Left ventricle myocardium inferior (tissue), 1 donor: ENCODE measurements at regions not wholly inside any gene's neighbourhood (a gene's known extent, or its start where the extent isn't known, plus 50 kb on each side); places are given as distances from the start of the nearest gene placed in this dataset.

Experiments used
- DNase-seq: peaks from one replicate; pipeline ENCODE4 v3.0.0-alpha.2; 2020
- H3K27ac ChIP-seq: fragments of 200-600 bp; replicated peaks from 2 replicates; pipeline ENCODE4 v1.8.0; 2021
- H3K27me3 ChIP-seq: fragments of 200-600 bp; 2 replicates; pipeline ENCODE4 v1.8.0; 2021; ENCODE audit warnings: low read depth
- H3K36me3 ChIP-seq: fragments of 200-600 bp; 2 replicates; pipeline ENCODE4 v1.8.0; 2021
- H3K4me1 ChIP-seq: fragments of 200-600 bp; 2 replicates; pipeline ENCODE4 v1.8.0; 2021
- H3K4me3 ChIP-seq: fragments of 200-600 bp; 2 replicates; pipeline ENCODE4 v1.8.0; 2021; ENCODE audit warnings: mild to moderate bottlenecking, moderate library complexity
- H3K9me3 ChIP-seq: fragments of 200-600 bp; replicated peaks from 2 replicates; pipeline ENCODE4 v1.8.0; 2021
- CTCF ChIP-seq: fragments of 200-600 bp; IDR thresholded peaks from 2 replicates; pipeline ENCODE4 v1.8.0; 2021; ENCODE audit warnings: antibody characterized with exemption, mild to moderate bottlenecking, borderline replicate concordance
- intact Hi-C: fragments of 100-400 bp; cut with micrococcal nuclease; formaldehyde crosslinking; loops from one replicate; pipeline ENCODE4 v1.11.0; 2022
- donor health status: DM: no; HTN: yes; CAD: no; lungs with severe emphysema.

- no peak for TF ChIP-seq CTCF
- H3K36me3 ChIP-seq: no peaks in the 10 kb centered on the region
- H3K4me1 ChIP-seq: peaks cover 10% of the 10 kb centered on the region
- DNase-seq: no peak
- intact Hi-C loops: no loop called here
- no peak overlapping the region for H3K27ac ChIP-seq
- H3K4me3 ChIP-seq: no peak overlapping the region
- H3K9me3 ChIP-seq: peaks cover 11% of the 10 kb centered on the region
- no peaks in the 10 kb centered on the region for H3K27me3 ChIP-seq
These were observed 121.5 kb upstream of the MAN1A1 start for GRCh38 chr6:119470893-119471542.

GRCh38 chr6:119467488-119468081 lies 118.0 kb upstream of the MAN1A1 start:
- Histone ChIP-seq H3K27me3 (no peaks in the 10 kb centered on the region), H3K4me1 (peaks cover 10% of the 10 kb centered on the region), H3K9me3 (peaks cover 3% of the 10 kb centered on the region), H3K27ac (peak overlapping the region; percentile 47), H3K36me3 (no peaks in the 10 kb centered on the region), H3K4me3 (peak overlapping the region; percentile 41)
- TF ChIP-seq CTCF: no peak
- DNase-seq: no peak
- intact Hi-C loops: no loop called here

GRCh38 chr6:119466226-119466625 lies 116.7 kb upstream of the MAN1A1 start:
- intact Hi-C loops: no loop called here
- H3K9me3 ChIP-seq: peaks cover 5% of the 10 kb centered on the region
- no peak overlapping the region for H3K27ac ChIP-seq
- no peak for DNase-seq
- no peak for TF ChIP-seq CTCF
- no peaks in the 10 kb centered on the region for H3K36me3 ChIP-seq
- H3K4me1 ChIP-seq: peaks cover 10% of the 10 kb centered on the region
- no peak overlapping the region for H3K4me3 ChIP-seq
- H3K27me3 ChIP-seq: no peaks in the 10 kb centered on the region

- intact Hi-C loops: no loop called here
- DNase-seq: no peak
- Histone ChIP-seq H3K27me3 (no peaks in the 10 kb centered on the region), H3K4me1 (peaks cover 5% of the 10 kb centered on the region), H3K27ac (no peak overlapping the region), H3K9me3 (peaks cover 12% of the 10 kb centered on the region), H3K4me3 (no peak overlapping the region), H3K36me3 (no peaks in the 10 kb centered on the region)
- TF ChIP-seq CTCF: no peak
These were observed 113.6 kb upstream of the MAN1A1 start for GRCh38 chr6:119463081-119463626.

GRCh38 chr6:119461187-119461586 lies 111.6 kb upstream of the MAN1A1 start:
- TF ChIP-seq CTCF: no peak
- H3K27me3 ChIP-seq: no peaks in the 10 kb centered on the region
- DNase-seq: no peak
- no peak overlapping the region for H3K4me3 ChIP-seq
- H3K4me1 ChIP-seq: no peaks in the 10 kb centered on the region
- H3K27ac ChIP-seq: no peak overlapping the region
- intact Hi-C loops: no loop called here
- no peaks in the 10 kb centered on the region for H3K36me3 ChIP-seq
- peaks cover 12% of the 10 kb centered on the region for H3K9me3 ChIP-seq
